HepG2 (cell line): ENCODE measurements at regions not wholly inside any gene's neighbourhood (a gene's known extent, or its start where the extent isn't known, plus 50 kb on each side); places are given as distances from the start of the nearest gene placed in this dataset.

Source experiments
- GABPB1 ChIP-seq: IDR thresholded peaks from 2 replicates; pipeline ENCODE4 v1.6.1; 2016; ENCODE audit warnings: mild to moderate bottlenecking, missing genetic modification reagents, moderate library complexity, missing compliant biosample characterization
- GATAD2A ChIP-seq: IDR thresholded peaks from 2 replicates; pipeline ENCODE4 v1.6.1; 2016
- NR2F6 ChIP-seq, 2 experiments: IDR thresholded peaks; 2 replicates each; pipeline ENCODE4 v1.6.1; 2016; ENCODE audit warnings: antibody characterized with exemption in 1 of 2, mild to moderate bottlenecking in 1 of 2
- PHF8 ChIP-seq: sonication (generic); formaldehyde crosslinking; IDR thresholded peaks from 2 replicates; pipeline ENCODE4 v1.5.0; 2020; ENCODE audit warnings: missing genetic modification reagents
- POLR2A ChIP-seq, 2 experiments: IDR thresholded peaks; 2 replicates each; pipeline ENCODE4 v1.6.1; 2011; ENCODE audit warnings: low read depth in 2 of 2, low read length in 2 of 2, mild to moderate bottlenecking in 1 of 2, moderate library complexity in 1 of 2; ENCODE audit not compliant: insufficient read depth in 1 of 2
- PRDM10 ChIP-seq: sonication (generic); formaldehyde crosslinking; IDR thresholded peaks from 2 replicates; pipeline ENCODE4 v1.4.0; 2020; ENCODE audit warnings: low read depth, missing genetic modification reagents
- RBM39 ChIP-seq: fragments of 200-400 bp; formaldehyde crosslinking; IDR thresholded peaks from one replicate; pipeline ENCODE4 v1.6.1; 2018; ENCODE audit warnings: antibody characterized with exemption, mild to moderate bottlenecking, low read depth, low read length; ENCODE audit not compliant: poor library complexity, severe bottlenecking
- SNRNP70 ChIP-seq: fragments of 200-400 bp; formaldehyde crosslinking; IDR thresholded peaks from 2 replicates; pipeline ENCODE4 v1.6.1; 2017; ENCODE audit warnings: mild to moderate bottlenecking, low read depth, low read length, moderate library complexity
- TAF1 ChIP-seq: sonication (generic); formaldehyde crosslinking; IDR thresholded peaks from 2 replicates; pipeline ENCODE4 v1.4.0; 2020; ENCODE audit warnings: missing genetic modification reagents
- ZFP36L2 ChIP-seq: sonication (generic); formaldehyde crosslinking; IDR thresholded peaks from 2 replicates; pipeline ENCODE4 v1.4.0; 2020; ENCODE audit warnings: missing genetic modification reagents
- ZMAT3 ChIP-seq: sonication (generic); formaldehyde crosslinking; conservative IDR thresholded peaks from 2 replicates; pipeline ENCODE4 v1.7.0; 2021; ENCODE audit warnings: missing genetic modification reagents
- ZMYM4 ChIP-seq: sonication (generic); formaldehyde crosslinking; IDR thresholded peaks from 2 replicates; pipeline ENCODE4 v1.8.1; 2023; ENCODE audit warnings: mild to moderate bottlenecking, missing genetic modification reagents
- ZNF329 ChIP-seq: sonication (generic); formaldehyde crosslinking; IDR thresholded peaks from 2 replicates; pipeline ENCODE4 v1.9.0; 2021; ENCODE audit warnings: low read depth, mild to moderate bottlenecking, missing genetic modification reagents
- TF ChIP-seq, protein P1 (sequence below): sonication (generic); formaldehyde crosslinking; IDR thresholded peaks from 2 replicates; pipeline ENCODE4 v1.9.0; 2021; ENCODE audit warnings: mild to moderate bottlenecking, missing genetic modification reagents
- TF ChIP-seq, protein P2 (sequence below): sonication (generic); formaldehyde crosslinking; IDR thresholded peaks from 2 replicates; pipeline ENCODE4 v1.8.0; 2022; ENCODE audit warnings: mild to moderate bottlenecking, missing genetic modification reagents; ENCODE audit not compliant: insufficient replicate concordance
- TF ChIP-seq, protein P3 (sequence below): sonication (generic); formaldehyde crosslinking; IDR thresholded peaks from 2 replicates; pipeline ENCODE4 v1.8.0; 2022; ENCODE audit warnings: missing genetic modification reagents, low read depth, mild to moderate bottlenecking, borderline replicate concordance

GRCh38 chr14:71320734-71321573, 413.7 kb downstream of the PCNX1 start (continued):
- TF ChIP-seq ZMAT3 (CRISPR knock-in tag) (no peak), RBM39 (no peak), NR2F6 (IDR thresholded peaks at IDR 0.05) (no peak), NR2F6 (CRISPR knock-in tag; IDR thresholded peaks at IDR 0.05) (no peak), ZMYM4 (CRISPR knock-in tag) (peak; percentile 20; the same call in 1 of the 2 replicates), PHF8 (peak; percentile 52; the same call in 1 of the 2 replicates), GABPB1 (CRISPR knock-in tag) (peak; percentile 24; the same call in 1 of the 2 replicates), TAF1 (CRISPR knock-in tag) (peak; percentile 25), ZFP36L2 (CRISPR knock-in tag) (no peak), GATAD2A (CRISPR knock-in tag) (0 out of 2 replicates have a peak, but pooled peaks have one; percentile 3), ZNF329 (CRISPR knock-in tag) (0 out of 2 replicates have a peak, but pooled peaks have one; percentile 11), PRDM10 (no peak), SNRNP70 (no peak), POLR2A (IDR thresholded peaks at IDR 0.05; ENCODE audit: insufficient read depth in 1 of 2, low read depth in 2 of 2, low read length in 2 of 2) (peak in 1 of 2 experiments; percentile 5; a peak in 1 of 4 replicates)
- TF ChIP-seq, protein P1, sequence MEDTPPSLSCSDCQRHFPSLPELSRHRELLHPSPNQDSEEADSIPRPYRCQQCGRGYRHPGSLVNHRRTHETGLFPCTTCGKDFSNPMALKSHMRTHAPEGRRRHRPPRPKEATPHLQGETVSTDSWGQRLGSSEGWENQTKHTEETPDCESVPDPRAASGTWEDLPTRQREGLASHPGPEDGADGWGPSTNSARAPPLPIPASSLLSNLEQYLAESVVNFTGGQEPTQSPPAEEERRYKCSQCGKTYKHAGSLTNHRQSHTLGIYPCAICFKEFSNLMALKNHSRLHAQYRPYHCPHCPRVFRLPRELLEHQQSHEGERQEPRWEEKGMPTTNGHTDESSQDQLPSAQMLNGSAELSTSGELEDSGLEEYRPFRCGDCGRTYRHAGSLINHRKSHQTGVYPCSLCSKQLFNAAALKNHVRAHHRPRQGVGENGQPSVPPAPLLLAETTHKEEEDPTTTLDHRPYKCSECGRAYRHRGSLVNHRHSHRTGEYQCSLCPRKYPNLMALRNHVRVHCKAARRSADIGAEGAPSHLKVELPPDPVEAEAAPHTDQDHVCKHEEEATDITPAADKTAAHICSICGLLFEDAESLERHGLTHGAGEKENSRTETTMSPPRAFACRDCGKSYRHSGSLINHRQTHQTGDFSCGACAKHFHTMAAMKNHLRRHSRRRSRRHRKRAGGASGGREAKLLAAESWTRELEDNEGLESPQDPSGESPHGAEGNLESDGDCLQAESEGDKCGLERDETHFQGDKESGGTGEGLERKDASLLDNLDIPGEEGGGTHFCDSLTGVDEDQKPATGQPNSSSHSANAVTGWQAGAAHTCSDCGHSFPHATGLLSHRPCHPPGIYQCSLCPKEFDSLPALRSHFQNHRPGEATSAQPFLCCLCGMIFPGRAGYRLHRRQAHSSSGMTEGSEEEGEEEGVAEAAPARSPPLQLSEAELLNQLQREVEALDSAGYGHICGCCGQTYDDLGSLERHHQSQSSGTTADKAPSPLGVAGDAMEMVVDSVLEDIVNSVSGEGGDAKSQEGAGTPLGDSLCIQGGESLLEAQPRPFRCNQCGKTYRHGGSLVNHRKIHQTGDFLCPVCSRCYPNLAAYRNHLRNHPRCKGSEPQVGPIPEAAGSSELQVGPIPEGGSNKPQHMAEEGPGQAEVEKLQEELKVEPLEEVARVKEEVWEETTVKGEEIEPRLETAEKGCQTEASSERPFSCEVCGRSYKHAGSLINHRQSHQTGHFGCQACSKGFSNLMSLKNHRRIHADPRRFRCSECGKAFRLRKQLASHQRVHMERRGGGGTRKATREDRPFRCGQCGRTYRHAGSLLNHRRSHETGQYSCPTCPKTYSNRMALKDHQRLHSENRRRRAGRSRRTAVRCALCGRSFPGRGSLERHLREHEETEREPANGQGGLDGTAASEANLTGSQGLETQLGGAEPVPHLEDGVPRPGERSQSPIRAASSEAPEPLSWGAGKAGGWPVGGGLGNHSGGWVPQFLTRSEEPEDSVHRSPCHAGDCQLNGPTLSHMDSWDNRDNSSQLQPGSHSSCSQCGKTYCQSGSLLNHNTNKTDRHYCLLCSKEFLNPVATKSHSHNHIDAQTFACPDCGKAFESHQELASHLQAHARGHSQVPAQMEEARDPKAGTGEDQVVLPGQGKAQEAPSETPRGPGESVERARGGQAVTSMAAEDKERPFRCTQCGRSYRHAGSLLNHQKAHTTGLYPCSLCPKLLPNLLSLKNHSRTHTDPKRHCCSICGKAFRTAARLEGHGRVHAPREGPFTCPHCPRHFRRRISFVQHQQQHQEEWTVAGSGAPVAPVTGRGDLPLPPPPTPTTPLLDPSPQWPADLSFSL (CRISPR knock-in tag) = no peak
- TF ChIP-seq, protein P2, sequence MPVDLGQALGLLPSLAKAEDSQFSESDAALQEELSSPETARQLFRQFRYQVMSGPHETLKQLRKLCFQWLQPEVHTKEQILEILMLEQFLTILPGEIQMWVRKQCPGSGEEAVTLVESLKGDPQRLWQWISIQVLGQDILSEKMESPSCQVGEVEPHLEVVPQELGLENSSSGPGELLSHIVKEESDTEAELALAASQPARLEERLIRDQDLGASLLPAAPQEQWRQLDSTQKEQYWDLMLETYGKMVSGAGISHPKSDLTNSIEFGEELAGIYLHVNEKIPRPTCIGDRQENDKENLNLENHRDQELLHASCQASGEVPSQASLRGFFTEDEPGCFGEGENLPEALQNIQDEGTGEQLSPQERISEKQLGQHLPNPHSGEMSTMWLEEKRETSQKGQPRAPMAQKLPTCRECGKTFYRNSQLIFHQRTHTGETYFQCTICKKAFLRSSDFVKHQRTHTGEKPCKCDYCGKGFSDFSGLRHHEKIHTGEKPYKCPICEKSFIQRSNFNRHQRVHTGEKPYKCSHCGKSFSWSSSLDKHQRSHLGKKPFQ (CRISPR knock-in tag) = peak; percentile 31
- TF ChIP-seq, protein P3, sequence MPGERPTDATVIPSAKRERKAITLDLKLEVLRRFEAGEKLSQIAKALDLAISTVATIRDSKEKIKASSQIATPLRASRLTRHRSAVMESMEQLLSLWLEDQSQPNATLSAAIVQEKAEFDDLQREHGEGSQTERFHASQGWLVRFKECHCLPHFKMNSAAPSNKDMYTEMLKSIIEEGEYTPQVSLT (CRISPR knock-in tag) = no peak
